Right cardiac atrium (tissue), 5 donors: ENCODE measurements at regions not wholly inside any gene's neighbourhood (a gene's known extent, or its start where the extent isn't known, plus 50 kb on each side); places are given as distances from the start of the nearest gene placed in this dataset.

Source experiments
- ATAC-seq, 2 donors: fragments of 200-7000 bp; cut with Tn5 transposase; one replicate each; pipeline versions ENCODE4 v1.8.0 to v1.9.1; 2020; ENCODE audit warnings: moderate library complexity in 2 of 2, mild to moderate bottlenecking in 1 of 2
- DNase-seq, 3 donors: peaks; one replicate each; pipeline ENCODE4 v3.0.0-alpha.2; 2020
- H3K27ac ChIP-seq: one replicate; pipeline ENCODE4 v1.5.1; 2013; ENCODE audit warnings: mild to moderate bottlenecking, low read length, control low read depth, moderate library complexity
- H3K27me3 ChIP-seq: one replicate; pipeline ENCODE4 v1.6.1; 2013; ENCODE audit not compliant: control insufficient read depth, insufficient read depth
- H3K4me1 ChIP-seq: one replicate; pipeline ENCODE4 v1.6.1; 2013; ENCODE audit warnings: low read length; ENCODE audit not compliant: control insufficient read depth, insufficient read depth
- H3K4me3 ChIP-seq: one replicate; pipeline ENCODE4 v1.5.1; 2013; ENCODE audit warnings: low read length, control low read depth
- H3K9me3 ChIP-seq: one replicate; pipeline ENCODE4 v1.6.1; 2013; ENCODE audit warnings: low read length; ENCODE audit not compliant: control insufficient read depth
- WGBS: extraction: QIAGEN DNeasy Blood & Tissue Kit; methylation state at CpG from one replicate; pipeline ENCODE4 v1.1.7; 2013; 5-methylcytosine and 5-hydroxymethylcytosine counted together
- intact Hi-C, 4 donors: fragments of 100-400 bp; cut with DNase I; formaldehyde crosslinking; loops; one replicate each; pipeline versions ENCODE4 v1.11.0 to v1.14.0; 2022 to 2023
- donor health status: healthy with polysubstance abuse.
- donor health status: DM: no; HTN: yes; CAD: no.
- donor health status: DM: no; HTN: no; CAD: no.
- donor health status: DM: no; HTN: yes; CAD: no; lungs with severe emphysema.
- donor health status: DM: yes; HTN: yes; CAD: no.

DNA sequence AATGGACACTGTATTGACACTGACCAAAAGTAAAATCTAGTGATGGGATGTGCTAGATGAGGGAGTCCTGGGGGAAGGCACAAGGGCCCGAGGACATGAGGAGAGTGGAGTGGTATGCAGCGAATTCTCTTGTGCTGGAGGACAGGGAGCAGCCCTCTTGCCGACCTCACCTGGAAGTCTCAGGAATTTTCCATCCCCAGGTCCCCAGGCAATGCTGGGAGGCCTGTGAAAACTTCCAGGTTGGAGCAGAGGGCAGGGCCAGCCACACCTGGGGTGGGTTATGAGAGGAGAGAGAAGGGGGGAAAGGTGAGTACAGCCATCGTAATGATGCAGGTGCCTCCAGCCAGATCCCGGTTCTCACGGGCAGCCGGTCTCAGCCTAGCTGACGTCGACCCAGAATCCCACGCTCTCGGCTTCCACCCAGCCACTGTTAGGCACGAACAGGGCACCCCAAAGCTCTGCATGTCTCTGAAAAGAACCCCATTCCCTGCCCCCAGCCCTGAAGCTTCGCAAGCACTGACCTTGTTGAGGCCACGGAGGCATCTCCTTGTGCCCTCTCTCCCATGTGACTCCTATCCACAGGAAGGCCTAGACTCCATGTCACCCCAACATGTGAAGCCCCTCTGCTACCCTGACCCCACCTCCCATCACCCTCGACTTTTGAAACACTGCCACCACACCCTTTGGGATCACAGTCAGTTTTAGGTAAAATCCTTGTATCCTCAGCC lies 239.7 kb upstream of the MYO3A start:
- intact Hi-C loops = no loop called here
- Histone ChIP-seq H3K4me3 (no peak overlapping the region), H3K27ac (no peak overlapping the region), H3K9me3 (no peaks in the 10 kb centered on the region), H3K4me1 (peaks cover 1% of the 10 kb centered on the region), H3K27me3 (no peaks in the 10 kb centered on the region)
- 92% methylated on average over 15 of the region's 15 CpGs for WGBS
- no peak for DNase-seq
- ATAC-seq = no peak

DNA sequence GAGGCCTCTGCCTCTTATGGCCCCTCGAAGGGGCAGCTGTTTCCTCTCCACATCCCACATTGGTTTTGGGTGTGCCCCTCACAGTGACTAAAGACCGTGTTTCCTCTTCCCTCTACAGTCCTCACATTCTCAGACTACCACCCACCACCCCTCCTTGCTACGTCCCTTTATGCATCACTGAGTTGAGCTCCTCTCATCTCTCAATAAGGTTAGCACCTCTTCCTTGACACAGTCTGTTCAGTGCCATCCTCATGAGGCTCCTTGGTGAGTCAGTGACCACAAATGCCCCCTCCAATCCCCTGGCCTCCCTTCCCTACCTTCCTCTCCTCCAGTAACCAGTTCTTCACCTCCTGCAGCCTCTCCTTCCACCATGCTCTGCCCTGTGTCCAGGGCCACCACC lies 239.1 kb upstream of the MYO3A start:
- DNase-seq = no peak
- Histone ChIP-seq H3K27me3 (no peaks in the 10 kb centered on the region), H3K4me3 (no peak overlapping the region), H3K9me3 (no peaks in the 10 kb centered on the region), H3K27ac (no peak overlapping the region), H3K4me1 (no peaks in the 10 kb centered on the region)
- WGBS = 68% methylated on average over 3 of the region's 3 CpGs
- intact Hi-C loops = no loop called here
- ATAC-seq = no peak

DNA sequence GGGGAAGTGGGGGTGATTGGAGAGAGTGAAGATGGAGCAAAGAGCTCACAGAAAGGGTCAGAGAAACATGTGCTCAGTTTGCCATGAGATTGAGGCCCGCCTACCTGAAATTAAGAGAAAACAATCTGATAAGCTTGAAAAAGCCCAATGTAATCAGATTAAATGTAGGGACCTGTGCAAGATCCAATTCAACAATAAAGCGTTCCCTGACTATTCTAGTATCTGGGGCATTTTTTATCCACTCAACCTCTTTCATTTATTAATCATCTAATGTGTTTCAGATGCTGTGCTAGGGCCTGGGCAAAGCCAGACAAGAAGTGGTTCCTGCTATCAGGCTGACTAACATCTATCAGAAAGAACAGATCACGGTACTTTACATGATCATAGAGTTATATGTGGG lies 238.4 kb upstream of the MYO3A start:
- Histone ChIP-seq H3K9me3 (no peaks in the 10 kb centered on the region), H3K27me3 (no peaks in the 10 kb centered on the region), H3K27ac (no peak overlapping the region), H3K4me1 (no peaks in the 10 kb centered on the region), H3K4me3 (no peak overlapping the region)
- intact Hi-C loops = no loop called here
- DNase-seq = no peak
- WGBS = 70% methylated on average over 3 of the region's 3 CpGs
- ATAC-seq = no peak

DNA sequence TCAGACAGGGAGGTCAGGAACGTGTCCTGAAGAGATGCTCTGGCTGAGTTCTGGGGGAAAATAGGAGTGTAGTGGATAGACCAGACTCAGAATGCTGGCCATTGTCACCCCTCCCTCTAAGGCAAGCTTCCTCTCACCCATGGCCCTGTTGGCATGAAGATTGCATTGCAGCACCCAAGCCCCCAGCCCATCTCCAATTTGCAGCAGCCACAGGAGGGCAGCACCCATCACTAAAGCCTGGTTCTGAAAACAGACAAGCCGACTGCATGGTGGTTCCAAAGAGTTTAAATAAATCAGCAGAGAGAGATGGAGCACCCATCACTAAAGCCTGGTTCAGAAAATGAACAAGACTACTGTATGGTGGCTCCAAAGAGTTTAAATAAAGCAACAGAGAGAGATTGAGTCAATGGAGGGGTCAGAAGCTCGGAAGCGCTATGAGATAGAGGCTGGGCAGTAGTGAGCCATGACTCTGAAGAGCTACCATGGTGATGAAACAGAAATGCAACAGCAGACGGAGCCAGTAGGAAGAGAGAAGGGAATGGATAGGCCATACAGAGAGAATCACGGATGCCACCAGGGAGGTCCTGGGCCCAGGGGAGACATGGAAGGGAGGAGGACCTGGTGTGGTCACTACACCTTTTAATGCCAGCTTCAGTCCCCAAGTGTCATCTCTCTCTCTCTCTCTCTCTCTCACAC lies 237.9 kb upstream of the MYO3A start:
- Histone ChIP-seq H3K4me3 (no peak overlapping the region), H3K9me3 (no peaks in the 10 kb centered on the region), H3K4me1 (no peaks in the 10 kb centered on the region), H3K27ac (no peak overlapping the region), H3K27me3 (no peaks in the 10 kb centered on the region)
- DNase-seq = no peak
- ATAC-seq = no peak
- WGBS = 91% methylated on average over 6 of the region's 6 CpGs
- intact Hi-C loops = no loop called here

DNA sequence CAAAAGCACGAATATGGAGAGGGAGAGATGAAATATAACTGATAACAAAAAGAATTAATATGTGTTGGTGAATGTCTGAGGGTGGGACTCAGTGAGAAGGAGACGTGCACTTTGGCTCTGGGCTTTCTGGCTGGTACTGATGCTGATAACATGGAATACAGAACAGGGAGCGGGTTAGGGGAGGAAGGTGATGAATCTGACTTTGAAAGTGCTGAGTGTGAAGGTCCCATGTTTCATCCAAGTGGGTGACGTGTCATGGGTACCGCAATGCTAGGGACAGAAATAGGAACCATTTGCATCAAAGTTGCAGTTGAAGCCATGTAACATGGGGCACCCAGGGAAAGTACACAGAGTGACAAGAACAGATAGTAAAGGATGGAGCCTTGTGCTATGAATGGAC lies 236.6 kb upstream of the MYO3A start:
- intact Hi-C loops = no loop called here
- Histone ChIP-seq H3K27ac (no peak overlapping the region), H3K4me1 (no peaks in the 10 kb centered on the region), H3K9me3 (no peaks in the 10 kb centered on the region), H3K27me3 (no peaks in the 10 kb centered on the region), H3K4me3 (no peak overlapping the region)
- DNase-seq (no peak), ATAC-seq (peak; percentile 56 to 75)
- WGBS = 57% methylated on average over 5 of the region's 5 CpGs

DNA sequence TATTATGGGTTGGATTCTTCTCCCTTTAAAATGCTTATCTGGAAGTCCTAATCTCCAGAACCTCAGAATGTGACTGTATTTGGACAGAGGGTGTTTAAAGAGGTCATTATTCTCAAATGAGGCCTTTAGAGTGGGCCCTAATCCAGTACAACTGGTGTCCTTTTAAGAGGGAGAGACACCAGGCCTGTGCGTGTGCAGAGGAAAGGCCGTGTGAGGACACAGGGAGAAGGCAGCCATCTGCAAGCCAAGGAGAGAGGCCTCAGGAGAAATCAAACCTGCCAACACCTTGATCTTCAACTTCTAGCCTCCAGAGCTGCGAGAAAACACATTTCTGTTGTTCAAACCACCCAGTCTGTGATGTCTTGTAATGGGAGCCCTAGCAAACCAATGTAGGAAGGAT lies 235.4 kb upstream of the MYO3A start:
- intact Hi-C loops = no loop called here
- Histone ChIP-seq H3K27me3 (no peaks in the 10 kb centered on the region), H3K27ac (no peak overlapping the region), H3K4me1 (no peaks in the 10 kb centered on the region), H3K9me3 (no peaks in the 10 kb centered on the region), H3K4me3 (no peak overlapping the region)
- DNase-seq (no peak), ATAC-seq (no peak)
- WGBS = 41% methylated on average over 3 of the region's 3 CpGs

DNA sequence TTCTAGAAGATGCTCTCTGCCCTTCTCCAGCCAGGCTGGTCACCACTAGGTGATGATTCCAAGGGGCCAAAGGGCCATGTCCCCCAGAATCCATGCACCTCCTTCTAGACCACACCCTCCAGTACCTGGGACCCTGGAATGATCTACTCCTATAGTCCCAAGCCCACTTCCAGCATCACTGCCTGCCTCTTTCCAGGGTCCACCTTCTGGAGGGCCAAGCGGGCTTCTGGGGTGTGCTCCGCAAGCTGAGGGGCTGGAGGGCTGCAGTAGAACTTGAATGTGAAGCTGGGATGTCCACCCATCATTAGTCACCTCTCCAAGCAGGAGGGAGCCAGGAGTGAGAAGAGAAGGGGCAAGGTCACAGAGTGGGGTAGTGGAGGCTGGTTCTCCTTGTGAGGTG lies 234.4 kb upstream of the MYO3A start:
- intact Hi-C loops = no loop called here
- H3K4me3 ChIP-seq = no peak overlapping the region
- DNase-seq (no peak), ATAC-seq (no peak)
- H3K4me1 ChIP-seq = no peaks in the 10 kb centered on the region
- H3K9me3 ChIP-seq = no peaks in the 10 kb centered on the region
- 96% methylated on average over 2 of the region's 2 CpGs for WGBS
- H3K27me3 ChIP-seq = no peaks in the 10 kb centered on the region
- no peak overlapping the region for H3K27ac ChIP-seq

DNA sequence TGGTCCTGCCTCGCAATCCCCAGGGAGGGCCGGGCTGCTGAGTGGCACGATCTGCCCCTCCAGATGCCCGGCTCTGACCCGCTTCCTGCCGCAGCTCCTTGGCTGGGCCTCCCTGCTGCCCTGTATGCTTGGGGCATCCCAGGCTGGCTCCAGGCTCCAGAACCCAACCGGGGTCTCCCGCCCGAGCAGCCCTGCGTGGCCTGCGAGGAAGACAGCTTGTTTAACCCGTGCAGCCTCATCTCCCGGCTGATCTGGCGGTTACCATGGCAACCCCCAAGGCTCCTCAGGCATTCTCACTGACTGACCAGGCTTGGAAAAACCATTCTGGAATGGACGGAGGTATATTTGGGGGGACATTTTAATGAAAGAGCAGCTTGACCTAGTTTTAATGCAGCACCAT lies 232.4 kb upstream of the MYO3A start:
- intact Hi-C loops = no loop called here
- no peak overlapping the region for H3K4me3 ChIP-seq
- no peaks in the 10 kb centered on the region for H3K4me1 ChIP-seq
- no peaks in the 10 kb centered on the region for H3K27me3 ChIP-seq
- H3K27ac ChIP-seq = no peak overlapping the region
- ATAC-seq (no peak), DNase-seq (no peak)
- H3K9me3 ChIP-seq = no peaks in the 10 kb centered on the region
- 69% methylated on average over 15 of the region's 15 CpGs for WGBS

DNA sequence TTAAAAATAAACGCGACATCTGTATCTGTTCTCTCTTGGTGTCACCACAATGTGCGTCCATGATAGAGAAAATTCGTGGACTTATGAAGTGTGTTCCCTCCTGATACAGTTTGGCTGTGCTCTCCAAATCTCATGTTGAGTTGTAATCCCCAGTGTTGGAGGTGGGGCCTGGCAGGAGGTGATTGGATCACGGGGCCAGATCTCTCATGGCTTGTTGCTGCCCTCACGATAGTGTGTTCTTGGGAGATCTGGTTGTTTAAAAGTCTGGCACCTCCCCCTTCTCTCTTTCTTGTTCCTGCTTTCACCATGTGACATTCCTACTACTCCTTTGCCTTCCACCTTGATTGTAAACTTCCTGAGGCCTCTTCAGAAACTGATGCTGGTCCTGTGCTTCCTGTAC lies 229.4 kb upstream of the MYO3A start:
- Histone ChIP-seq H3K4me3 (no peak overlapping the region), H3K9me3 (no peaks in the 10 kb centered on the region), H3K4me1 (no peaks in the 10 kb centered on the region), H3K27me3 (no peaks in the 10 kb centered on the region), H3K27ac (no peak overlapping the region)
- 41% methylated on average over 6 of the region's 6 CpGs for WGBS
- no peak for DNase-seq
- no peak for ATAC-seq
- intact Hi-C loops = no loop called here

DNA sequence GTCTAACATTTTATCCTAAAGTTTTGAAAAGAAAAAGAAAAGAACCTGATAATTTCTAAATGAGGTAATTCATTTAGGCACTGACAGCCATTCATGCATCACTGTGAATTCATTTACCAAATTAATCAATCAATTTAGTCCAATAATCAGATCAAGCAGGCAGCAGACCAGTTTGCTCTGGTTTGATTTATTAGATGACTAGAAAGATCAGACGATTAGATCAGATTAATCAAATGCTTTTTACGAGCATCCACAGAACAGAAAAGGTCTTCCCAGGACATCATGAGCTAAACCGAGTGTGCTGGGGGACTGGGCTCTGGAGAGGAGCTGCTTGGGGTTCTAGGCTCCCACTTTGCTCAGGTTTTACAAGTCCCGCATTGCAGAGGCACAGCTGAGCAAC lies 226.5 kb upstream of the MYO3A start:
- Histone ChIP-seq H3K27ac (no peak overlapping the region), H3K4me3 (no peak overlapping the region), H3K27me3 (no peaks in the 10 kb centered on the region), H3K9me3 (no peaks in the 10 kb centered on the region), H3K4me1 (no peaks in the 10 kb centered on the region)
- DNase-seq = no peak
- no peak for ATAC-seq
- intact Hi-C loops = no loop called here
- WGBS = 88% methylated on average over 4 of the region's 4 CpGs

DNA sequence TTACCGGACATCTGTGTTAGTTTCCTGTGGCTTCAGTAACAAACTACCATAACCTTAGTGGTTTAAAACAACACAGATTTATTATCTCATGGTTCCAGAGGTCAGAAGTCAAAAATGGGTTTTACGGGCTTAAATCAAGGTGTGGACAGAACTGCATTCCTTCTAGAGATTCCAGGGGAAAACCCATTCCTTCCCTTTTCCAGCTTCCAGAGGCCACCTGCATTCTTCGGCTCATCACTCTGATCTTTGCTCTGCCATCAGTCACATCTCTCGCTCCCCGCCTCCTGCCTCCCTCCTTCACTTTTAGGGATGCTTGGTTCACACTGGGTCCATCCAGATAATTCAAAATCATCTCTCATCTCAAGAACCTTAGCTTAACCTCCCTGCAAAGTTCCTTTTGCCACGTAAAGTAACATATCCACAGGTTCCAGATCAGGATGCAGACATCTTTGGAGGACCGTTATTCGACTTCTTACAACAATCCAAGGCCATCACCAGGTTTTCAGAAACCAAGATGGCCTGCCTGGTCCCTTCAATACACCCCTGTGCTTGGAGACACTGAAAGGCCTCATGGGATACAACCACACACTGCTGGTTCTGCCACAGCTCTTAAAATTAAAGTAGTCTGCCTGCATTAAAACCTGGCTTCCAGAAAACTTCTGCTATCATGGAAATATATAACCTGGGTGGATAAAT lies 225.9 kb upstream of the MYO3A start:
- DNase-seq = no peak
- intact Hi-C loops = no loop called here
- H3K9me3 ChIP-seq = no peaks in the 10 kb centered on the region
- H3K4me3 ChIP-seq = no peak overlapping the region
- H3K27ac ChIP-seq = no peak overlapping the region
- 82% methylated on average over 8 of the region's 8 CpGs for WGBS
- no peaks in the 10 kb centered on the region for H3K27me3 ChIP-seq
- ATAC-seq = no peak
- no peaks in the 10 kb centered on the region for H3K4me1 ChIP-seq
